ENCODE measurements at regions not wholly inside any gene's neighbourhood (a gene's known extent, or its start where the extent isn't known, plus 50 kb on each side); places are given as distances from the start of the nearest gene placed in this dataset.

DNA sequence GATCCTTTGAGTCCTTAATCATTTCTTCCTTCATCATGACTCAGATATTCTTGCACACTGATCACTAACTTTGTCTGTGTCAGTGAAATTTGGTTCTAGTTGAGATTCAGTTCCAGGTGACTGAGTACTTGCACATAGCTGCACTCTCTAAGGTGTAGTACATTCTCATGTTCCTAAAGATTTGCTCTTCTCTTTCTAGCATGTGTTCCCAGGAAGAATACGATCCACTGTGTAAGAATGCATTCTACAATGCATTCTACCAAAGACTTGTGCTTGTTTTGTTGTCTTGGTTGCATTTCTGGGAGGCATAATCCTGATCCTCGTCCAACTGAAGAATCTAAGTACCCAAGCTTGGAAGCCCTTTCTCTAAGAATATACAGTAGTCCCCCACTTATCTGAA is 104.3 kb upstream of the CDC42BPA start:
- TF ChIP-seq, protein P1, sequence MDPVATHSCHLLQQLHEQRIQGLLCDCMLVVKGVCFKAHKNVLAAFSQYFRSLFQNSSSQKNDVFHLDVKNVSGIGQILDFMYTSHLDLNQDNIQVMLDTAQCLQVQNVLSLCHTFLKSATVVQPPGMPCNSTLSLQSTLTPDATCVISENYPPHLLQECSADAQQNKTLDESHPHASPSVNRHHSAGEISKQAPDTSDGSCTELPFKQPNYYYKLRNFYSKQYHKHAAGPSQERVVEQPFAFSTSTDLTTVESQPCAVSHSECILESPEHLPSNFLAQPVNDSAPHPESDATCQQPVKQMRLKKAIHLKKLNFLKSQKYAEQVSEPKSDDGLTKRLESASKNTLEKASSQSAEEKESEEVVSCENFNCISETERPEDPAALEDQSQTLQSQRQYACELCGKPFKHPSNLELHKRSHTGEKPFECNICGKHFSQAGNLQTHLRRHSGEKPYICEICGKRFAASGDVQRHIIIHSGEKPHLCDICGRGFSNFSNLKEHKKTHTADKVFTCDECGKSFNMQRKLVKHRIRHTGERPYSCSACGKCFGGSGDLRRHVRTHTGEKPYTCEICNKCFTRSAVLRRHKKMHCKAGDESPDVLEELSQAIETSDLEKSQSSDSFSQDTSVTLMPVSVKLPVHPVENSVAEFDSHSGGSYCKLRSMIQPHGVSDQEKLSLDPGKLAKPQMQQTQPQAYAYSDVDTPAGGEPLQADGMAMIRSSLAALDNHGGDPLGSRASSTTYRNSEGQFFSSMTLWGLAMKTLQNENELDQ (tag by site-specific recombination; IDR thresholded peaks at IDR 0.05; ENCODE audit: low read depth): no peak
- TF ChIP-seq ZNF274 (IDR thresholded peaks at IDR 0.05; ENCODE audit: low read length) (no peak), ZNF274 (tag by site-specific recombination; IDR thresholded peaks at IDR 0.05; ENCODE audit: borderline replicate concordance) (no peak)
- TF ChIP-seq, protein P2, sequence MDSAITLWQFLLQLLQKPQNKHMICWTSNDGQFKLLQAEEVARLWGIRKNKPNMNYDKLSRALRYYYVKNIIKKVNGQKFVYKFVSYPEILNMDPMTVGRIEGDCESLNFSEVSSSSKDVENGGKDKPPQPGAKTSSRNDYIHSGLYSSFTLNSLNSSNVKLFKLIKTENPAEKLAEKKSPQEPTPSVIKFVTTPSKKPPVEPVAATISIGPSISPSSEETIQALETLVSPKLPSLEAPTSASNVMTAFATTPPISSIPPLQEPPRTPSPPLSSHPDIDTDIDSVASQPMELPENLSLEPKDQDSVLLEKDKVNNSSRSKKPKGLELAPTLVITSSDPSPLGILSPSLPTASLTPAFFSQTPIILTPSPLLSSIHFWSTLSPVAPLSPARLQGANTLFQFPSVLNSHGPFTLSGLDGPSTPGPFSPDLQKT (IDR thresholded peaks at IDR 0.05; ENCODE audit: borderline replicate concordance, low read depth, low read length): no peak
